ENCODE measurements at regions not wholly inside any gene's neighbourhood (a gene's known extent, or its start where the extent isn't known, plus 50 kb on each side); places are given as distances from the start of the nearest gene placed in this dataset.

DNA sequence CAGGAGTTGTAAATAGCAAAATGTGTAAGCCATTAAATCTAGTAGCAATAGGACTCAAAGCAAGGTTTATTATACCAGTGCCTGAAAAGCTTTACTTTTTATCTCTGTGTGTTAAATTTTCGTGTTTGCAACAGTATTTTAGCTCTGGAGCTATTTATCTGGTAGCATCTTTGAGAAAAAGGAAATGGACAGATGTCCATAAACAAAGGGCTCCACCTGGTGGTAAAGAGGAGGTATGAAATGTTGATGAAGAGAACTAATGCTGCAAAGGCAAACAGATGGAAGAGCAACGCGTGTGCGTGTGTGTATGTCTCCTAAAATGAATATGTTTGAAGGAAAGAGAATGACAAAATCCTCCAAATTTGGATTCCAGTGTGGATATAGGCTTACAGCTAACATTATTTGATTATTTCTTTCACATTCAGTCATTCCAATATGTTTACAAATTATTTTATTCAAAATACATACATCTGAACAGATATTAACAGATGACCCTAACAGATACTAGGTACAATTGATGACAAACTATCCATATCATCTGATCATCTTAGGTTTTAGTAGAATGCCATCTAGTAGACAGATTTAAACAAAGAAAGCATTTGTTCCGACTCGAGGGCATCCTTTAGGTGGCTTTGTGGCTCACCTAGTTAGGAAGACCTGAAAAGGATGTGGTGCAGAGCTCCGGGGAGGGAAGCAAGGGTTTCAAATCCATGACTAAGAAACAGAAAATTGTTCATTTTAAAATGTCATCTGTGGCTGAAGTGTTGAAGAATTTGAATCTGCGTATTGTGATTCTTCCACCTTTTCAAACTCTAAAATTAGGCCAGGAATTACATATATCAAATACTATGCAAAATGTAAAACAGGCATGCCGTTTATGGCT is 383.3 kb downstream of the MTX2 start:
- intact Hi-C loops (cut with micrococcal nuclease): loop anchor here (1.0 to 5.0 kb wide), 4 partner anchors 162 to 526 kb away; no protein-coding TSS in a partner anchor
- H3K4me3 Mint-ChIP-seq (ENCODE audit: low read depth): no peak overlapping the region
- H3K9me3 Mint-ChIP-seq: no peaks in the 10 kb centered on the region
- peaks cover 12% of the 10 kb centered on the region for H3K4me1 Mint-ChIP-seq (ENCODE audit: low read depth)
- no peak overlapping the region for H3K27ac Mint-ChIP-seq
- no peak for DNase-seq (ENCODE audit: low spot score)
- H3K27me3 Mint-ChIP-seq (ENCODE audit: low read depth): peaks cover 45% of the 10 kb centered on the region
- H3K36me3 Mint-ChIP-seq (ENCODE audit: low read depth): no peaks in the 10 kb centered on the region

DNA sequence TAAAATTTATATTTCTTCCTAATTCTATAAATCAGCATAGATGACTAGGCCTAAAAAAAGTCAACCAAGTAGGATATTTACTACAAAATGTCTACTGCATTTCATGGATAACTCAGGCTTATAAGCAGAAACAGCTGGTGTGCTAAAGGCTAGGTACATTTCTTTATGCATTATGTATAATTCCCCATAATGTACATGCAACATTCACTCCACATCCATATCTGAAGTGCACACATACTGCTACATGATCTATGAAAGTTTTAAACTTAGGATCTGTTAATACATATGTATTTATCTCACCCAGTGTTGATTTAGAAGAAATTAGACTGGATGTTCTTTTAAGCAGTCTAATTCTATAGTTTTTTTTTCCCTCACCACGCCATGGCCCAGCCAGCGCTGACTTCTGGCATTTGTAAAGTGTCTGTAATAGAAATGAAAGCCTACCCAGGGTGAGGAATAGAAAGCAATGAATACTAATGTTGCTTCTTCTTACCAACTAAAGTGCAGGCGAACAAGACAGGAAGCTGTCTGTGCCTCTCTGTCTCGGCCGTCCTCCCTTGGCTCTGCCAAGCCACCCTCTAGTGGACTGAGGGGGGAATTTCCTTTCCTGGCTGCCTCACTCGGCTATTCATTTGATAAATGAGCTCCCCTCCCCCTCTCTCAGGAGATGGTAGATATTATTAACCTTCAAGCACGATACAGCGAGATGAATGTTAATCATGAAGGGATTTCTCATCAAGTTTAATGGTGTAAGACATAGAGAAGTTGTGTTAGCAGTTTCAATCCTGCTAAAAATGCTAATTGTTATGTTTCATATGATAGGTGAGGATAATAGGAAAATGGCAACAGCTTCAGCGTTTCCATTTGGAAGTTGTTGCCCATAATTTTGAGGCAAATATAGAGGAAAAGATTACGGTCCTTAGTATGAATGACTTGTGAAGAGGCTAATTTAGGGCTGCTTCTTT is 384.5 kb downstream of the MTX2 start:
- H3K36me3 Mint-ChIP-seq (ENCODE audit: low read depth): no peaks in the 10 kb centered on the region

DNA sequence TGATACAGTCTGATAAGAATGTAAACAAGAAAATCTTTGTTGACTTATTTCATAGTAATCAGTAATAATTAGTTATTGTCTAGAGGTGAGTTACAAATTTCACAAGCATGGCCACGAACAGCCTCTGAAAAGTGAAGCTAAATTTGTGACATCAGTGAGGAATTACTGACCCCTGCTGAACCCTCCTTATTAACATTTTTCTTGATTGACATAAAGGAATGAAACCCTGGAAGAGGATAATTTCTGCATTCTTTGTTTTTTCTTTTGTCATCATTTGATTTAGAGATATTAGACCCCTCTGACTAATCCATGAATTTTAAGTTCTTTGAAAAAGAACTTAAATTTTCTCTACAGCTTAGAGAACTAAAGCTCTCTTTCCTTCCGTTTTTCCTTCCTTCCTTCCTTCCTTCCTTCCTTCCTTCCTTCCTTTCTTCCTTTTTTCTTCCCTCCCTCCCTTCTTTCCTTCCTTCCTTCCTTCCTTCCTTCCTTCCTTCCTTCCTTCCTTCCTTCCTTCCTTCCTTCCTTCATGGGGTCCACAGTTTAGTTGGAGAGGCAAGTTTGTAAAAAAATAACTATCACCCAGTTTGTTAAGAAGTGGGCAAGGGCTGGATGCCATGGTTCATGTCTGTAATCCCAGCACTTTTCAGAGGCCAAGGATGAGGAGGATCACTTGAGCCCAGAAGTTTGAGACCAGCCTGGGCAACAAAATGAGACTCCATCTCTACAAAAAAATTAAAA is 387.0 kb downstream of the MTX2 start:
- H3K27ac Mint-ChIP-seq: no peak overlapping the region
- H3K36me3 Mint-ChIP-seq (ENCODE audit: low read depth): no peaks in the 10 kb centered on the region
- H3K4me3 Mint-ChIP-seq (ENCODE audit: low read depth): no peak overlapping the region
- peaks cover 55% of the 10 kb centered on the region for H3K27me3 Mint-ChIP-seq (ENCODE audit: low read depth)
- no peaks in the 10 kb centered on the region for H3K9me3 Mint-ChIP-seq
- DNase-seq (ENCODE audit: low spot score): no peak
- peaks cover 12% of the 10 kb centered on the region for H3K4me1 Mint-ChIP-seq (ENCODE audit: low read depth)
- intact Hi-C loops (cut with micrococcal nuclease): no loop called here

More for the DNA sequence above, 384.5 kb downstream of the MTX2 start:
- Mint-ChIP-seq H3K27me3 (ENCODE audit: low read depth) (peaks cover 52% of the 10 kb centered on the region), H3K4me3 (ENCODE audit: low read depth) (no peak overlapping the region), H3K4me1 (ENCODE audit: low read depth) (peaks cover 12% of the 10 kb centered on the region), H3K9me3 (no peaks in the 10 kb centered on the region), H3K27ac (no peak overlapping the region)
- peak; percentile 11 for DNase-seq (ENCODE audit: low spot score)
- intact Hi-C loops (cut with micrococcal nuclease): loop anchor here (2.0 to 5.0 kb wide), 3 partner anchors 161 to 527 kb away; no protein-coding TSS in a partner anchor

DNA sequence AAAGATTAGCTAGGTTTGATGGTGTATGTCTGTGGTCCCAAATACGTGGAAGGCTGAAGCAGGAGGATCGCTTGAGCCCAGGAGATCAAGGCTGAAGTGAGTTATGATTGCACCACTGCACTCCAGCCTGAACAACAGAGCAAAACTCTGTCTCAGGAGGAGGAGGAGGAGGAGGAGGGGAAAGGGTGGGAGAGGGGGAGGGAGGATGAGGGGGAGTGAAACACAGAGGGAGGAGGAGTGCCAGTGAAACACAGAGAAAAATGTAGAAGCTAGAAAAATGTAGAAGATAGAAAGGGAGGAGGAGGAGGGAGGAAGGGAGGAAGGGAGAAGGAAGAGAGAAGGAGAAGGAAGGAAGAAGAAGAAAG is 387.5 kb downstream of the MTX2 start:
- peaks cover 12% of the 10 kb centered on the region for H3K4me1 Mint-ChIP-seq (ENCODE audit: low read depth)
- H3K36me3 Mint-ChIP-seq (ENCODE audit: low read depth): no peaks in the 10 kb centered on the region
- no peaks in the 10 kb centered on the region for H3K9me3 Mint-ChIP-seq
- no peak overlapping the region for H3K27ac Mint-ChIP-seq
- H3K27me3 Mint-ChIP-seq (ENCODE audit: low read depth): peaks cover 55% of the 10 kb centered on the region
- intact Hi-C loops (cut with micrococcal nuclease): no loop called here
- H3K4me3 Mint-ChIP-seq (ENCODE audit: low read depth): no peak overlapping the region
- DNase-seq (ENCODE audit: low spot score): no peak

DNA sequence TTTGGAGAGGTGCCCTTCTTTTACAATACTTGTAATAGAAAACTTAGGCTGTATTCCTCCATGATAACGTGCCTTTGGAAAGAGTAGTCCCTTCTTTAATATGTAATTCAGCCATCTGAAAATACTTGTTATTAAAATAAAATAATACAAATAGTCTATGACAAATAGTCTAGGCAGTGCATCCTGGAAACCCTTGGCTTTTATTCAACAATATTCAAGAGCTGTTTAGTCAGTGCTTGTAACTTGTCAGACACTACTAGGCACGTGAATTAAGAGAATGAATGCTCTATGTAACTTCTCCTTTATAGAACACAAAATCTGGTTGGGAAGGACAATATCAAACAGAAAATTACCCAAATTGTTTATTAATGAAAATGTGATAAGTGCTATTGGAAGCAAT is 388.2 kb downstream of the MTX2 start:
- no peak overlapping the region for H3K27ac Mint-ChIP-seq
- intact Hi-C loops (cut with micrococcal nuclease): no loop called here
- peaks cover 11% of the 10 kb centered on the region for H3K4me1 Mint-ChIP-seq (ENCODE audit: low read depth)
- peaks cover 52% of the 10 kb centered on the region for H3K27me3 Mint-ChIP-seq (ENCODE audit: low read depth)
- no peaks in the 10 kb centered on the region for H3K9me3 Mint-ChIP-seq
- no peaks in the 10 kb centered on the region for H3K36me3 Mint-ChIP-seq (ENCODE audit: low read depth)
- no peak for DNase-seq (ENCODE audit: low spot score)
- no peak overlapping the region for H3K4me3 Mint-ChIP-seq (ENCODE audit: low read depth)

DNA sequence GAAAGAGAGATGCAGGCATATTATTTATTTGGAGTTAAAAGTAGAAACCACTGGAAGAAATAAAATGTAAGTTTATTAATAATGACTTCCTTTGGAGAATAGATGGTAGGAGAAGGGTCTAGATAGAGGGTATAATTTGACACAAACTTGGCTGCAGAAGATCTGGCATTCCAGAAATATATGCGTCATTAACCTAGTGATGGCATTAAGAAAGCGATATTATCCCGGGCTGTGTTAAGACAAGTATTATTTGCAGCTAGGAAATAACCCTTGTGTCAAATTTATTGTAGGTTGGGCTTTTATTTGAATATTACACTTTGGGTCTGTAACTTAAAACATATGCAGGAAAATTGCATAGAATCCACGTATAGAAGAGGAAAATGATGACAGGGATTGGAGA is 389.5 kb downstream of the MTX2 start:
- no peak overlapping the region for H3K4me3 Mint-ChIP-seq (ENCODE audit: low read depth)
- intact Hi-C loops (cut with micrococcal nuclease): no loop called here
- H3K36me3 Mint-ChIP-seq (ENCODE audit: low read depth): no peaks in the 10 kb centered on the region
- H3K4me1 Mint-ChIP-seq (ENCODE audit: low read depth): peaks cover 3% of the 10 kb centered on the region
- no peaks in the 10 kb centered on the region for H3K9me3 Mint-ChIP-seq
- DNase-seq (ENCODE audit: low spot score): no peak
- H3K27ac Mint-ChIP-seq: no peak overlapping the region
- peaks cover 55% of the 10 kb centered on the region for H3K27me3 Mint-ChIP-seq (ENCODE audit: low read depth)

DNA sequence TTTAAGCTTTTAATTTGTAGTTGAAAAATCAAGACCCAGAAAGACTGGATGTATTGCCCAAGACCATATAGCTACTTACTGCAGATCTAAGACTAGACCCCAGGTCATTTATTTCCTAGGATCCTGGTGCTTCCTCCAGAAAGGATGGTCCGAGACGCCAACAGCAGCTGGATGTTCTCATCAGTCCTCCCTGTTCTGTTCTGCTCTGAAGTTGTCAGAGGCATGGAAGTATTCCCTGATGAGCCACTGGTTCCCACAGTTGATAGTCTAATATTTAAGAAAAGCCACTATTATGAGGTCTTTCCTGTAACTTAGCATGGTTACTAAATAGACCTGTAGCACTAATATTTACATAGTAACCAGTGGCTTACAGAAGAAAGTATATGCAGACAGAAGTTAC is 393.5 kb downstream of the MTX2 start:
- no peak for DNase-seq (ENCODE audit: low spot score)
- Mint-ChIP-seq H3K36me3 (ENCODE audit: low read depth) (no peaks in the 10 kb centered on the region), H3K27ac (no peak overlapping the region), H3K27me3 (ENCODE audit: low read depth) (peaks cover 29% of the 10 kb centered on the region), H3K4me1 (ENCODE audit: low read depth) (no peaks in the 10 kb centered on the region), H3K9me3 (no peaks in the 10 kb centered on the region), H3K4me3 (ENCODE audit: low read depth) (no peak overlapping the region)
- intact Hi-C loops (cut with micrococcal nuclease): no loop called here

DNA sequence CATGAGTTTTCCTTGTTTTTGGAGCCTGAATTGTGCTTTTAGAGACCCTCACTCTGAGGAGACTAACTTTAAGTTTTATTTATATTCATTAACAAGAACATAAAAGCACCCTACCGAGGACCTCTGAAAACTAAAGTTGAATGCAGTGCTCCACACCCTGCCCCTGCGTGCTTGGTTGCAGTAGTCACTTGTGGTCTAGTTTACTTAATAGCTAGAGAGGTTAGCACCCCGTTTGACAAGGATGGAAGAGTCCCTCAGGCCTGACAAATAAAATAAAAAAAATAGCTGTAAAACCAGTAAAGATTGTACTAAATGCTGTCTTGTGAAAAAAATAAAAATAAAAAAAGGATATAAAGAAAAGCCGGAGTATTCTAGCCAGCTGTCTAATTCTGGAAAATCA is 395.2 kb downstream of the MTX2 start:
- intact Hi-C loops (cut with micrococcal nuclease): no loop called here
- H3K36me3 Mint-ChIP-seq (ENCODE audit: low read depth): no peaks in the 10 kb centered on the region
- peaks cover 32% of the 10 kb centered on the region for H3K27me3 Mint-ChIP-seq (ENCODE audit: low read depth)
- H3K9me3 Mint-ChIP-seq: no peaks in the 10 kb centered on the region
- no peak for DNase-seq (ENCODE audit: low spot score)
- no peaks in the 10 kb centered on the region for H3K4me1 Mint-ChIP-seq (ENCODE audit: low read depth)
- no peak overlapping the region for H3K4me3 Mint-ChIP-seq (ENCODE audit: low read depth)
- no peak overlapping the region for H3K27ac Mint-ChIP-seq

DNA sequence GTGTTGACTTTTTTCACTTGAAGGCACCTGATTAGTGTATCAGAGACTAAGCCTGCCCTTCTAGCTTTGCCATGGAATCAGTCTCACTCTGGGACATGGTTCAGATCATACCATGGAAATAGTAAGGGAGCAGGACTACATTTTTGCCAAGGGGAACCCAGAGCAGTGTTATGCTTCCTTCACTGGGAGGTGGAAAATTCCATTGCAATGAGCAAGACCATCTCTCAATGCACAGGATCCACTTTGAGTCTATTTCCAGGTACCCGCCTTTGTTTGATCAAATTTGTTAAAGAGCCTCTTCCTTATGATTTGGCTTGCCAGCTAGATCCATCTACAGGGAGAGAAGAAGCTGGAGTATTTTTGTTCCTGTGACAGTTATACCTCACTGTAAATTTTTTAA is 395.8 kb downstream of the MTX2 start:
- H3K4me1 Mint-ChIP-seq (ENCODE audit: low read depth): no peaks in the 10 kb centered on the region
- no peak for DNase-seq (ENCODE audit: low spot score)
- H3K27ac Mint-ChIP-seq: no peak overlapping the region
- no peaks in the 10 kb centered on the region for H3K36me3 Mint-ChIP-seq (ENCODE audit: low read depth)
- H3K27me3 Mint-ChIP-seq (ENCODE audit: low read depth): peaks cover 32% of the 10 kb centered on the region
- intact Hi-C loops (cut with micrococcal nuclease): no loop called here
- no peak overlapping the region for H3K4me3 Mint-ChIP-seq (ENCODE audit: low read depth)
- H3K9me3 Mint-ChIP-seq: no peaks in the 10 kb centered on the region

DNA sequence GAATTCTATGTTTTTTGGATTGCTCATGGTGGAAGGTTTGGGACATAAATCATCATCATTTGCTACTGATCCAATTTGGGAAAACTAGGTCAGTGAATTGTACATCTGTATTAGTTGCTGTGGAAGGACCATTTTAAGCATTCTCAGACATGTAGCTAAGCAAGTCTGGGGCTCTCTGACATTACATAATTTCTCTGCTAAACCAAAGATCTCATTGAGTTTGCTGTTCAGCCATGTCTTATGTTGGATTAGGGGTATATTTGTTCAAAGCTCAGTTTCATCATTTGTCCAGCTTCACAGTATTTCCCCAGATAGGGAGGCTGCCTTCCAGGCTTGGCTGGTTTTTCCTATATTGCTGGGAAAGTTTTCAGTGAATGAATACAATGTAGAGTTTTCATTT is 399.7 kb downstream of the MTX2 start:
- no peak overlapping the region for H3K4me3 Mint-ChIP-seq (ENCODE audit: low read depth)
- H3K27ac Mint-ChIP-seq: no peak overlapping the region
- H3K36me3 Mint-ChIP-seq (ENCODE audit: low read depth): no peaks in the 10 kb centered on the region
- H3K4me1 Mint-ChIP-seq (ENCODE audit: low read depth): no peaks in the 10 kb centered on the region
- DNase-seq (ENCODE audit: low spot score): no peak
- no peaks in the 10 kb centered on the region for H3K9me3 Mint-ChIP-seq
- intact Hi-C loops (cut with micrococcal nuclease): no loop called here
- H3K27me3 Mint-ChIP-seq (ENCODE audit: low read depth): peaks cover 28% of the 10 kb centered on the region

DNA sequence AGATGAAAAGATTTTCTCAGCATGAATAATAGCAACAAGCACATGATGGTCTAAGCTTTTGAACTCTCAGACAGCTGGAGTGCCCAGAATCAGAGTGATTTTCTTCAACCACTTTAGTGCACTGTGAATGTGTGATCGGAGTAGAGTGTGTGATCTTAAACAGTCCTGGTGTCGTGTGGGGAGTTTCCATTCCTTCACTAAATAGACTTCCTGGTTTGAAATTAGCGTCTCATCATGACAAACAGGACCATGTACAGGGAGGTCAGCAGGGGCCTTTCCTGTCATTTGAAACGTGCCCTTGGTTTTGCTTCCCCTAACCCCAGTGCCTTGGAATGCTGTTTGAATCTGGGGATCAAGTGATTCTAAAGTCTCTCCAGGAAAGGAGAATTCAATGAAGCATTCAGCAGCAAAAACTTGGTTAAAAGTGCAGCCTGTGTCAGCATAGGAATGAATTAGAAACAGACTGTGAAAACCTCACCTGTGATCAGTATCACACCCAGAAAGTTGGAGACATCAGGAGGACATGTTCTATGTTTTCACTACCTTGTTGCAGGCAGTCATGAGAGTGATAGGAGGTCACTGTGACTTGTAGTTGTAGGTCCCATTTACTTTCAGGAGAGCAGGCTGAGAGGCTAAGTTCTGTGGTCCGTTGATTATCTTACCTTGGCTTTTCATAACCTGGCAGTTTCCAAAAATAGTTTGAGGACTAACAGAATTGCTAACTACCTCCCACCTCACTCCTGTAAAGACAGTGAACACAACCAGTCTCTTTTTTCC is 400.3 kb downstream of the MTX2 start:
- Mint-ChIP-seq H3K27ac (no peak overlapping the region), H3K9me3 (no peaks in the 10 kb centered on the region), H3K4me3 (ENCODE audit: low read depth) (no peak overlapping the region), H3K36me3 (ENCODE audit: low read depth) (no peaks in the 10 kb centered on the region), H3K27me3 (ENCODE audit: low read depth) (peaks cover 28% of the 10 kb centered on the region), H3K4me1 (ENCODE audit: low read depth) (no peaks in the 10 kb centered on the region)
- intact Hi-C loops (cut with micrococcal nuclease): no loop called here
- DNase-seq (ENCODE audit: low spot score): no peak
